SH-SY5Y (cell line): ENCODE measurements at regions not wholly inside any gene's neighbourhood (a gene's known extent, or its start where the extent isn't known, plus 50 kb on each side); places are given as distances from the start of the nearest gene placed in this dataset.

Experiments
- GATA2 ChIP-seq: IDR thresholded peaks from 2 replicates; pipeline ENCODE4 v1.6.1; 2011; ENCODE audit warnings: mild to moderate bottlenecking, low read depth, low read length
- GATA3 ChIP-seq: IDR thresholded peaks from 2 replicates; pipeline ENCODE4 v1.6.1; 2011; ENCODE audit warnings: low read depth, mild to moderate bottlenecking, low read length, moderate library complexity

GRCh38 chr13:22883956-22884355, 296.8 kb upstream of the SGCG start:
- no peak for TF ChIP-seq GATA2
- no peak for TF ChIP-seq GATA3

DNA sequence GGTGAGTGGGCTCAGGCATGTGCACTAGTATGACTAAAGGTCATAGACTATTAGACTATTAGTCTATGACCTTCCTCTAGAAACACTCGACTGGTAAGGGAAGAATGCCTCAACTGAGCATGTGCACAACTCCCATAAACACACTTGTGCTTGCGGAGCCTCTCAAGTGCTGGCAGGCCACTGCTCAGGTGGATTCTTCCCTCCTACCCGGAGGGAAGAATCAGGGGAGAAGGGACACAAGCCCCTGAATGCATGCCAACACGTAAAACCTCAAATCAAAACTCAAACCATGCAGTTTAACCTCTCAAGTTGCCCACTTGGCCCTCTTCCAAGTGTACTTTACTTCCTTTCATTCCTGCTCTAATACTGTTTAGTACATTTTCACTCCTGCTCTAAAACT, 287.6 kb upstream of the SGCG start:
- TF ChIP-seq GATA3, result no peak
- no peak for TF ChIP-seq GATA2

GRCh38 chr13:22893777-22894176, 287.0 kb upstream of the SGCG start:
- TF ChIP-seq GATA2 (no peak), GATA3 (no peak)

- TF ChIP-seq GATA2 (no peak), GATA3 (no peak)
Observed at GRCh38 chr13:22897571-22898314, 283.0 kb upstream of the SGCG start.

- no peak for TF ChIP-seq GATA2
- no peak for TF ChIP-seq GATA3
Observed at GRCh38 chr13:22903301-22903700, 277.5 kb upstream of the SGCG start.

GRCh38 chr13:22903925-22904324, 276.9 kb upstream of the SGCG start:
- TF ChIP-seq GATA2 (no peak), GATA3 (no peak)

GRCh38 chr13:22915442-22916082, 265.2 kb upstream of the SGCG start:
- TF ChIP-seq GATA2, result no peak
- no peak for TF ChIP-seq GATA3

GRCh38 chr13:22925881-22926747, 254.7 kb upstream of the SGCG start:
- TF ChIP-seq GATA3 (no peak), GATA2 (no peak)

- TF ChIP-seq GATA3, result no peak
Observed at GRCh38 chr13:22926748-22927400, 253.9 kb upstream of the SGCG start.

DNA sequence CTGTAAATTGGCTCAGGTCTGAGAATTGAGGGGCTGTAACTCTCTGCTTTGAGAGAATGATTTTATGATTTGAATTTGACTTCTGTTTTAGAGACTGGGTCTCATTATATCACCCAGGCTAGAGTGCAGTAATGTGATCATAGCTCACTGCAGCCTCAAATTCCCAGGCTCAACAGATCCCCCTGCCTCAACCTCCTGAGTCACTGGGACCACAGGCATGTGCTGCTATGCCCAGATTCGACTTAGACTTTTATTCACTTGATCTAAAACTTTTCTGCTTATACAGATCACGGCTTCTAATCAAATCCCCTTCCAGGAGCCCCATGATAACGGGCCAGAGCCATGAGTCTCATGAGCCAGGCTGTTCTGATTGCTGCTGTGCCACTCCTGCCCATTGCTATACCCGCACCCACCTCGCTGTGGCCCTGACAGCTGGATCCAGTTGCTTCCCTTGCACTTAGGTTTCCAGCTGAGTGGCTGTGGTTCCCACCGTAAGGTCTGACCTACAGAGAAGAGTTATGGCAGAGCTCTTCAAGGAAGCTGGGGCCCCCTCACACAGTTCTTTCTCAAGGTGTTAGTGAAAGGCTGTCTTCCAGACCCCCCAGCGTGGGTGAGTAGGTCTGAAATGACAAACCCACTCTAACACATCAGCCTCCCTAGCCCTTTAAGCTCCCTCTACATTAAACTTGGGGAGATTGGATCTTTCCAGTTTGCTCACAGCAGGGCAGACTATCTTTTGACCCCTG, 251.2 kb upstream of the SGCG start:
- TF ChIP-seq GATA2 (no peak), GATA3 (no peak)

DNA sequence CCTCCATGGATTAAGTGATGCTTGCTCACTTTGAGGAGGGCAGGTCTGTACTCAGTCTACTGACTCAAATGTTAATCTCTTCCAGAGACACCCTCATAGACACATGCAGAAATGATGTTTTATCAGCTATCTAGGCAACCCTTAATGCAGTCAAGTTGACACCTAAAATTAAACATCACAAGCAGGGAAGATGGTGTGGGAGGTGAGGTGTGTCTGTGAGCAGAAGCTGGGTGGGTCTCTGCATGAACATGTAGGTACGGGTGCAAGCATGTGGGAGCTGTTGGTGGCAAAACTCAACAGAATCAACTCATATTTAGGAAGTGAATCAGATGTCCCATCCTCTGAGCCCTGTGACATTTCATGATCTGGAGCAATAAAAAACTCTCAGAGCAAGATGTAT, 249.2 kb upstream of the SGCG start:
- TF ChIP-seq GATA2, result no peak
- TF ChIP-seq GATA3, result no peak

GRCh38 chr13:22933571-22934181, 247.1 kb upstream of the SGCG start:
- TF ChIP-seq GATA2 (no peak), GATA3 (no peak)
